ENCODE measurements at regions not wholly inside any gene's neighbourhood (a gene's known extent, or its start where the extent isn't known, plus 50 kb on each side); places are given as distances from the start of the nearest gene placed in this dataset.

DNA sequence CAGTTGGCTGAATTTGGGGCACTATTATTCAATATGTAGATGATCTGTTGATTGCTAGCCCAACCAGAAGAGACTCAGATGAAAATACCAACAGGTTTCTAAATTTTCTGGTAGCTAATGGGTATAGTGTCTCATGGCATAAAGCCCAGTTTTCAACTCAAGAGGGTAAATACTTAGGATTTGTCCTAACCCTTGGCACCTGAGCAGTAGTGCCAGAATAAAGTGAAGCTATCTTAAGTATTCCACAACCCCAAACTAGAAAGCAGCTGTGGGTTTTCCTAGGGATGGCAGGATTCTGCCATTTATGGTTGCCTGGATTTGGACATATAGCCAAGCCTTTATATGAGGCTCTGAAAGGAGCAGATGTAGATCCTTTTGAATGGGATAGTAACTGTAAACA is 119.0 kb downstream of the AGTR2 start:
- DNase-seq (ENCODE audit: extremely low spot score, unreplicated experiment): no peak
- no peaks in the 10 kb centered on the region for H3K4me1 Mint-ChIP-seq (ENCODE audit: unreplicated experiment)
- TF ChIP-seq, protein P1, sequence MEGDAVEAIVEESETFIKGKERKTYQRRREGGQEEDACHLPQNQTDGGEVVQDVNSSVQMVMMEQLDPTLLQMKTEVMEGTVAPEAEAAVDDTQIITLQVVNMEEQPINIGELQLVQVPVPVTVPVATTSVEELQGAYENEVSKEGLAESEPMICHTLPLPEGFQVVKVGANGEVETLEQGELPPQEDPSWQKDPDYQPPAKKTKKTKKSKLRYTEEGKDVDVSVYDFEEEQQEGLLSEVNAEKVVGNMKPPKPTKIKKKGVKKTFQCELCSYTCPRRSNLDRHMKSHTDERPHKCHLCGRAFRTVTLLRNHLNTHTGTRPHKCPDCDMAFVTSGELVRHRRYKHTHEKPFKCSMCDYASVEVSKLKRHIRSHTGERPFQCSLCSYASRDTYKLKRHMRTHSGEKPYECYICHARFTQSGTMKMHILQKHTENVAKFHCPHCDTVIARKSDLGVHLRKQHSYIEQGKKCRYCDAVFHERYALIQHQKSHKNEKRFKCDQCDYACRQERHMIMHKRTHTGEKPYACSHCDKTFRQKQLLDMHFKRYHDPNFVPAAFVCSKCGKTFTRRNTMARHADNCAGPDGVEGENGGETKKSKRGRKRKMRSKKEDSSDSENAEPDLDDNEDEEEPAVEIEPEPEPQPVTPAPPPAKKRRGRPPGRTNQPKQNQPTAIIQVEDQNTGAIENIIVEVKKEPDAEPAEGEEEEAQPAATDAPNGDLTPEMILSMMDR (IDR thresholded peaks at IDR 0.05): no peak
- no peaks in the 10 kb centered on the region for H3K36me3 Mint-ChIP-seq (ENCODE audit: unreplicated experiment)
- H3K27ac Mint-ChIP-seq (ENCODE audit: unreplicated experiment): no peak overlapping the region
- peaks cover 4% of the 10 kb centered on the region for H3K27me3 Mint-ChIP-seq (ENCODE audit: unreplicated experiment)
- no peak overlapping the region for H3K4me3 Mint-ChIP-seq (ENCODE audit: unreplicated experiment)
- H3K9me3 Mint-ChIP-seq (ENCODE audit: unreplicated experiment): no peaks in the 10 kb centered on the region

DNA sequence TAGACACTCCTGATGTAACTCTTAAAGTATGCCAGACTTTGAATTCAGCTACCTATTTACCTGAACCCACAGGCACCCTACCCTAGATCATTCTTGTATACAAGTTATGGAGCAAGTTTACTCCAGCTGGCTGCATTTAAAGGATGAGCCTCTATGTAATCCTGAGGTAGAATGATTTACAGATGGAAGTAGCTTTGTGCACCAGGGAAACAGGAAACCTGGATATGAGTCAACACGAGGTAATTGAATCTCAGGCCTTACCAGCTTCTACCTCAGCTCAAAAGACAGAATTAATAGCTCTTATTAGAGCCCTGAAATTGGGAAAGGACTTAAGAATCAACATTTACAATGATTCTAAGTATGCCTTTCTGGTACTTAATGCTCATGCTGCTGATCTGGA is 119.8 kb downstream of the AGTR2 start:
- TF ChIP-seq, protein P1 (IDR thresholded peaks at IDR 0.05): no peak
- Mint-ChIP-seq H3K4me1 (ENCODE audit: unreplicated experiment) (no peaks in the 10 kb centered on the region), H3K27me3 (ENCODE audit: unreplicated experiment) (peaks cover 4% of the 10 kb centered on the region), H3K9me3 (ENCODE audit: unreplicated experiment) (no peaks in the 10 kb centered on the region), H3K4me3 (ENCODE audit: unreplicated experiment) (no peak overlapping the region), H3K36me3 (ENCODE audit: unreplicated experiment) (no peaks in the 10 kb centered on the region), H3K27ac (ENCODE audit: unreplicated experiment) (no peak overlapping the region)
- DNase-seq (ENCODE audit: extremely low spot score, unreplicated experiment): no peak

GRCh38 chrX:116292183-116292582 is 121.6 kb downstream of the AGTR2 start:
- Mint-ChIP-seq H3K4me3 (ENCODE audit: unreplicated experiment) (no peak overlapping the region), H3K27ac (ENCODE audit: unreplicated experiment) (no peak overlapping the region), H3K27me3 (ENCODE audit: unreplicated experiment) (peaks cover 4% of the 10 kb centered on the region), H3K36me3 (ENCODE audit: unreplicated experiment) (no peaks in the 10 kb centered on the region), H3K4me1 (ENCODE audit: unreplicated experiment) (no peaks in the 10 kb centered on the region), H3K9me3 (ENCODE audit: unreplicated experiment) (no peaks in the 10 kb centered on the region)
- TF ChIP-seq, protein P1 (IDR thresholded peaks at IDR 0.05): no peak
- no peak for DNase-seq (ENCODE audit: extremely low spot score, unreplicated experiment)

DNA sequence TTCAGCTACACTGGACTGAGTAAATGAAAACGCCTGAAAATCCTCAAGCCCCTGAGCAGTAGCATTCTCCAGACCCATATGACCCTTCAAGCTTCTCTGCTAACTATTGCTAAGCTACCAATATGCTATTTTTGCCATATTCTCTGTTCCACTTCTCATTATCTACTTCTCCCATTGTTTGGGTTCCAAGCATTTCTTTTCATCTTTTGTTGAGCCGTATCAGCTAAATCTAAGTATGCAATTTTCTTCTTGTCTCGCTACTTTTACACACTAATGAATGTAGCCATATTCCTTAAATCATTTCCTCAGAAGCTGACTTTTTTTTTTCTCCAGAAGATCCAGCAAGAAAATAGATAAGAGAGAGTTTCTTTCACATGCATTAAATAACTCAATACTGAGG is 128.4 kb downstream of the AGTR2 start:
- TF ChIP-seq, protein P1 (IDR thresholded peaks at IDR 0.05): no peak
- Mint-ChIP-seq H3K9me3 (ENCODE audit: unreplicated experiment) (no peaks in the 10 kb centered on the region), H3K27ac (ENCODE audit: unreplicated experiment) (no peak overlapping the region), H3K36me3 (ENCODE audit: unreplicated experiment) (no peaks in the 10 kb centered on the region), H3K4me1 (ENCODE audit: unreplicated experiment) (no peaks in the 10 kb centered on the region), H3K4me3 (ENCODE audit: unreplicated experiment) (no peak overlapping the region), H3K27me3 (ENCODE audit: unreplicated experiment) (no peaks in the 10 kb centered on the region)
- no peak for DNase-seq (ENCODE audit: extremely low spot score, unreplicated experiment)

- H3K9me3 Mint-ChIP-seq (ENCODE audit: unreplicated experiment): peaks cover 11% of the 10 kb centered on the region
- no peaks in the 10 kb centered on the region for H3K36me3 Mint-ChIP-seq (ENCODE audit: unreplicated experiment)
- no peaks in the 10 kb centered on the region for H3K4me1 Mint-ChIP-seq (ENCODE audit: unreplicated experiment)
- H3K27me3 Mint-ChIP-seq (ENCODE audit: unreplicated experiment): peaks cover 2% of the 10 kb centered on the region
- H3K4me3 Mint-ChIP-seq (ENCODE audit: unreplicated experiment): no peak overlapping the region
- DNase-seq (ENCODE audit: extremely low spot score, unreplicated experiment): no peak
- TF ChIP-seq, protein P1 (IDR thresholded peaks at IDR 0.05): no peak
- H3K27ac Mint-ChIP-seq (ENCODE audit: unreplicated experiment): no peak overlapping the region
Measured at GRCh38 chrX:116306218-116306617, 130.2 kb upstream of the SLC6A14 start.
